GM19023 (cell line): ENCODE measurements at regions not wholly inside any gene's neighbourhood (a gene's known extent, or its start where the extent isn't known, plus 50 kb on each side); places are given as distances from the start of the nearest gene placed in this dataset.

Experiments used
- ATAC-seq: cut with Tn5 transposase; IDR thresholded peaks from one replicate; pipeline ENCODE4 v1.9.1; 2021; ENCODE audit warnings: mild to moderate bottlenecking, moderate library complexity; ENCODE audit not compliant: unreplicated experiment

GRCh38 chrX:15918003-15918402, 63.4 kb upstream of the AP1S2 start:
- no peak for ATAC-seq

GRCh38 chrX:15916704-15917084, 62.1 kb upstream of the AP1S2 start:
- ATAC-seq, result no peak

DNA sequence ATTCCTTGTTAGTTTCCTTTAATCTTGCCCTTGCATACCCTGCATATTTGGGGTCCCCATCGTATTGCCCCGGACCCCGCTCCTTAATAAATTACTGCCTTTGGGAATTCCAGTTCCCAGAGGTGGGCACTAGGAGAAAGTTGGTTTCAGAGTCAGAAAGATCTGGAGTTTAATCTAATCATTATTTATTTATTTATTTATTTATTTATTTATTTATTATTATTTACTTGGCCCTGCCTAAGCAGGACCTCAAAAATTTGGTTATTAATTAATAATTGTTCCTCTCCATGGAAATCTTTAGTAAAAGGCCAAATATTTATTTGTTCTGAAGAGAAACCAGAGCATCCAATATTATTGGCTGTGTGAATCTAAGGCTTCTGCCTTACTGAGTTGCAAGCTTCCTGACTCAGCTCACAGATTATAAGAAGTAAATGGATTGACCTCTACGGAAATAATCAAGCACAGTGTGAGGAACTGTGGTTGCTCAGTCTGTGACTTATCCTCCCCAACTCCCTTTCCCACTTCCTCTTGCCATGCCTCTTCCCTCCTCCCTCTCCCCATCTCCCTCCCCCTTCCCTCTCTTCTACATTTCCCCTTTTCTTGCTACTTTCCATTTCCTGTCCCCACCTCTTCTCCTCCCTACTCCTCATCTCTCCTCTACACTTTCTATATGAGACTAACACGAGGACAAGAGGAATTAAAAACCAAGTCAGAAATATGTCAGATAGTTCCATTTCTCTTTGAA, 61.5 kb upstream of the AP1S2 start:
- no peak for ATAC-seq

DNA sequence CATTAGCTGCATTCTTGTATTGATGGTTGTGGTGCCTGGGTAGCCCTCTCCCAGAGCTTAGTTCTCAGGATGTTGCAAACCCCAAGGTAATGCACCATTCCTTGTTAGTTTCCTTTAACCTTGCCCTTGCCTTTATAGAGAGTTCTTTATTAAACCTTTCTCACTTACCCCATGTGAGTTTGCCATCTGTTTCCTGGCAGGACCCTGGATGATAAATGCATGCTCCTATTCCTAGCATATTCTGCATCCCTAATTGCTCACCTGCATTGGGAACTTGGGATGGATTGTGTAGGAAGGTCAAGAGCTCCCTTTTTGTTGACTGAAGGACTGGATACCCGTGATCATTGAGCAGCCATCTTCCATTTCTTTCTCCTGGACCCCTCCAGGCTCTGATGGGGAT, 59.9 kb upstream of the AP1S2 start:
- ATAC-seq, result no peak

GRCh38 chrX:15913146-15913545, 58.5 kb upstream of the AP1S2 start:
- ATAC-seq, result no peak

DNA sequence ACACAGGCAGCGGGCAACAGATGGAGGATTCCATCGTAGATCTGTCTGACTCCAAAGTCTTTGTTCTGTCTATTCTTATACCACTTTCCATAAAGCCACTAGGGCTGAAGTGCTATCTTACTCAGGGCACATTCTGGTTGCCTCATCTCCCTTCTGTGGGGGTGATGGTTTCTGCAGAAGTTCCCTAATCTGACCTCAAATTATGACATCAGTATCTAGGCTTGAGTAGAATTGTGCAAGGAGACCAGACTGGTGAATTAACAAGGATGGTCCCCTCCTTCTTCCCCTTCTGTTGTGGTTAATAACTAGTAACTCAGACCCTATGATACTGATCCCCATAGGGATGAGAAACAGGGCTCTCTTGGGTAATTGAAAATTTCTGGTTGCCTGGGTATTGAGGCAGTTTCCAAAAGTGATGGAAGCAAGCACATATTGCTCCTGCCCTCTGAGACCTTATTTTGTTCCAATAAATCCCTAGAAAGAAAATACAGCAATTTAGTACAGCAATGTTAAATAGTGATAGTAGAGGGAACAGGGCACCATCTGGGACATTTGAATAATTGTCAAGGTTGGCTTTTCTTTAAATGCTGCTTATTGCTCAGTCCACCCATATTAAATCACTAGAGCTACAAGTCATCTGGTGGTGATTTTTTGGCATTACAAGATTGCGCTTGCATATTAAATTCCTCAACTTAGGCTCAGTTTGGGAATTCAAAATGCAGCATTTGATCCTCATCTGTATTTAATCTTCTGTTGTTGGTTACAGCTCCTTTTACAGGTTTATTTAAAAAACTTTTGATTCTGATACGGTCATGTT, 57.3 kb upstream of the AP1S2 start:
- no peak for ATAC-seq

GRCh38 chrX:15909605-15910004, 55.0 kb upstream of the AP1S2 start:
- no peak for ATAC-seq

- ATAC-seq, result no peak
Measured at GRCh38 chrX:15908603-15909290, 54.1 kb upstream of the AP1S2 start.

- ATAC-seq, result no peak
Measured at GRCh38 chrX:15906041-15906943, 51.7 kb upstream of the AP1S2 start.
